ENCODE measurements at regions not wholly inside any gene's neighbourhood (a gene's known extent, or its start where the extent isn't known, plus 50 kb on each side); places are given as distances from the start of the nearest gene placed in this dataset.

GRCh38 chr3:56962922-56963321 is 97.5 kb upstream of the SPATA12 start:
- H3K27ac ChIP-seq (ENCODE audit: low read length) = no peak overlapping the region
- no peak overlapping the region for H3K4me3 ChIP-seq (ENCODE audit: low read length)
- H3K4me1 ChIP-seq (ENCODE audit: low read length) = 0 out of 2 replicates have a peak, but pooled peaks cover 6% of the 10 kb centered on the region
- no peak overlapping the region for H3K4me2 ChIP-seq (ENCODE audit: low read depth, low read length)
- no peaks in the 10 kb centered on the region for H3K79me2 ChIP-seq (ENCODE audit: low read length)
- no peak for TF ChIP-seq EZH2 (optimal IDR thresholded peaks at IDR 0.05; ENCODE audit: low read depth, low read length)
- no peak for TF ChIP-seq EZH2phosphoT487 (IDR thresholded peaks at IDR 0.05; ENCODE audit: low read length)
- TF ChIP-seq, protein P1, sequence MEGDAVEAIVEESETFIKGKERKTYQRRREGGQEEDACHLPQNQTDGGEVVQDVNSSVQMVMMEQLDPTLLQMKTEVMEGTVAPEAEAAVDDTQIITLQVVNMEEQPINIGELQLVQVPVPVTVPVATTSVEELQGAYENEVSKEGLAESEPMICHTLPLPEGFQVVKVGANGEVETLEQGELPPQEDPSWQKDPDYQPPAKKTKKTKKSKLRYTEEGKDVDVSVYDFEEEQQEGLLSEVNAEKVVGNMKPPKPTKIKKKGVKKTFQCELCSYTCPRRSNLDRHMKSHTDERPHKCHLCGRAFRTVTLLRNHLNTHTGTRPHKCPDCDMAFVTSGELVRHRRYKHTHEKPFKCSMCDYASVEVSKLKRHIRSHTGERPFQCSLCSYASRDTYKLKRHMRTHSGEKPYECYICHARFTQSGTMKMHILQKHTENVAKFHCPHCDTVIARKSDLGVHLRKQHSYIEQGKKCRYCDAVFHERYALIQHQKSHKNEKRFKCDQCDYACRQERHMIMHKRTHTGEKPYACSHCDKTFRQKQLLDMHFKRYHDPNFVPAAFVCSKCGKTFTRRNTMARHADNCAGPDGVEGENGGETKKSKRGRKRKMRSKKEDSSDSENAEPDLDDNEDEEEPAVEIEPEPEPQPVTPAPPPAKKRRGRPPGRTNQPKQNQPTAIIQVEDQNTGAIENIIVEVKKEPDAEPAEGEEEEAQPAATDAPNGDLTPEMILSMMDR (IDR thresholded peaks at IDR 0.05; ENCODE audit: low read length) = no peak
- 0 out of 2 replicates have a peak, but pooled peaks cover 4% of the 10 kb centered on the region for H3F3A ChIP-seq (ENCODE audit: insufficient read depth, low read length)
- H4K20me1 ChIP-seq (ENCODE audit: insufficient read depth, low read length) = no peaks in the 10 kb centered on the region
- DNase-seq = no peak
- H3K9ac ChIP-seq (ENCODE audit: low read length) = no peak overlapping the region
- no peak overlapping the region for H2AFZ ChIP-seq (ENCODE audit: low read length)
- no peaks in the 10 kb centered on the region for H3K9me3 ChIP-seq (replicated peaks; ENCODE audit: insufficient read depth, low read length)
- no peaks in the 10 kb centered on the region for H3K9me2 ChIP-seq (replicated peaks; ENCODE audit: insufficient read depth, low read length)
- no peaks in the 10 kb centered on the region for H3K36me3 ChIP-seq (replicated peaks; ENCODE audit: insufficient read depth, low read length)
- H3K27me3 ChIP-seq (replicated peaks; ENCODE audit: insufficient read depth, low read length) = no peaks in the 10 kb centered on the region

GRCh38 chr3:56962206-56962605 is 98.3 kb upstream of the SPATA12 start:
- Histone ChIP-seq H3K9ac (ENCODE audit: low read length) (no peak overlapping the region), H3K9me2 (replicated peaks; ENCODE audit: insufficient read depth, low read length) (no peaks in the 10 kb centered on the region), H3K4me1 (ENCODE audit: low read length) (0 out of 2 replicates have a peak, but pooled peaks cover 6% of the 10 kb centered on the region), H3K36me3 (replicated peaks; ENCODE audit: insufficient read depth, low read length) (no peaks in the 10 kb centered on the region), H3K27ac (ENCODE audit: low read length) (no peak overlapping the region), H2AFZ (ENCODE audit: low read length) (no peak overlapping the region), H4K20me1 (ENCODE audit: insufficient read depth, low read length) (no peaks in the 10 kb centered on the region), H3F3A (ENCODE audit: insufficient read depth, low read length) (0 out of 2 replicates have a peak, but pooled peaks cover 4% of the 10 kb centered on the region), H3K79me2 (ENCODE audit: low read length) (no peaks in the 10 kb centered on the region), H3K4me3 (ENCODE audit: low read length) (no peak overlapping the region), H3K27me3 (replicated peaks; ENCODE audit: insufficient read depth, low read length) (no peaks in the 10 kb centered on the region), H3K4me2 (ENCODE audit: low read depth, low read length) (no peak overlapping the region), H3K9me3 (replicated peaks; ENCODE audit: insufficient read depth, low read length) (no peaks in the 10 kb centered on the region)
- DNase-seq = peak; percentile 35
- TF ChIP-seq EZH2 (optimal IDR thresholded peaks at IDR 0.05; ENCODE audit: low read depth, low read length) (no peak), EZH2phosphoT487 (IDR thresholded peaks at IDR 0.05; ENCODE audit: low read length) (no peak)
- TF ChIP-seq, protein P1 (IDR thresholded peaks at IDR 0.05; ENCODE audit: low read length) = no peak

GRCh38 chr3:56960234-56960917 is 100.1 kb upstream of the SPATA12 start:
- no peaks in the 10 kb centered on the region for H3K36me3 ChIP-seq (replicated peaks; ENCODE audit: insufficient read depth, low read length)
- no peaks in the 10 kb centered on the region for H4K20me1 ChIP-seq (ENCODE audit: insufficient read depth, low read length)
- no peak overlapping the region for H3K27ac ChIP-seq (ENCODE audit: low read length)
- no peaks in the 10 kb centered on the region for H3K9me2 ChIP-seq (replicated peaks; ENCODE audit: insufficient read depth, low read length)
- H3K9me3 ChIP-seq (replicated peaks; ENCODE audit: insufficient read depth, low read length) = no peaks in the 10 kb centered on the region
- no peaks in the 10 kb centered on the region for H3K27me3 ChIP-seq (replicated peaks; ENCODE audit: insufficient read depth, low read length)
- 0 out of 2 replicates have a peak, but pooled peaks cover 4% of the 10 kb centered on the region for H3F3A ChIP-seq (ENCODE audit: insufficient read depth, low read length)
- no peak for DNase-seq
- TF ChIP-seq, protein P1 (IDR thresholded peaks at IDR 0.05; ENCODE audit: low read length) = no peak
- TF ChIP-seq EZH2 (optimal IDR thresholded peaks at IDR 0.05; ENCODE audit: low read depth, low read length) = no peak
- no peak for TF ChIP-seq EZH2phosphoT487 (IDR thresholded peaks at IDR 0.05; ENCODE audit: low read length)
- H2AFZ ChIP-seq (ENCODE audit: low read length) = no peak overlapping the region
- no peak overlapping the region for H3K9ac ChIP-seq (ENCODE audit: low read length)
- H3K79me2 ChIP-seq (ENCODE audit: low read length) = no peaks in the 10 kb centered on the region
- no peak overlapping the region for H3K4me3 ChIP-seq (ENCODE audit: low read length)
- 0 out of 2 replicates have a peak, but pooled peaks cover 6% of the 10 kb centered on the region for H3K4me1 ChIP-seq (ENCODE audit: low read length)
- no peak overlapping the region for H3K4me2 ChIP-seq (ENCODE audit: low read depth, low read length)

All from MM.1S (cell line).